SH-SY5Y (cell line): ENCODE measurements at regions not wholly inside any gene's neighbourhood (a gene's known extent, or its start where the extent isn't known, plus 50 kb on each side); places are given as distances from the start of the nearest gene placed in this dataset.

Experiments used
- GATA2 ChIP-seq: IDR thresholded peaks from 2 replicates; pipeline ENCODE4 v1.6.1; 2011; ENCODE audit warnings: mild to moderate bottlenecking, low read depth, low read length
- GATA3 ChIP-seq: IDR thresholded peaks from 2 replicates; pipeline ENCODE4 v1.6.1; 2011; ENCODE audit warnings: low read depth, mild to moderate bottlenecking, low read length, moderate library complexity

- TF ChIP-seq GATA2 (no peak), GATA3 (no peak)
Measured at GRCh38 chr11:134724779-134725140, 312.7 kb upstream of the B3GAT1 start.
